ENCODE measurements at regions not wholly inside any gene's neighbourhood (a gene's known extent, or its start where the extent isn't known, plus 50 kb on each side); places are given as distances from the start of the nearest gene placed in this dataset.

DNA sequence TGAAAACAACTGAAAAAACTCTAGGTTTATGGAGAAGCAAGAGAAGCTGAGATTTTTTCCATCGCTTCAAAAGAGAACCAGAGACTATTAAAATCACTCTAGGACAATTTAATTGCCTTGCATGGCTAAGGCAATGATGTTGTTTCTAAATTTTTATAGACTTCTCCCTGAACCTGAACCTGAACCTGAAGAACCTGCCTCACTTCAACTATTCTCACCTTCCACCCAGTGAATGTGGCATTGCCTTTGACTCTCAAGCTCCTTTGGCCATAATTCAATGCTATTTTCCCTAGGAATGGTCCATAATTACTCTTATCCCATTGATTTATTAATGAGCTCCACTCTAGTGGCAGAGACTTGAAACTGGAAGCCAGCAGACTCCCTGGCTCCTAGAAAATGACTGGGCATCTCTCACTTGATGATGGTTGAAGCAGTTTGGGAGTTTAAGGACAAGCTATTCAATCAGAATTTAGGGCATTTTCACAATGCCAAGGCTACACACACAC lies 303.8 kb upstream of the UBE2E3 start:
- no peaks in the 10 kb centered on the region for H3K9me3 ChIP-seq
- Mint-ChIP-seq H3K4me1 (no peaks in the 10 kb centered on the region), H3K27ac (no peak overlapping the region), H3K4me3 (no peak overlapping the region), H3K36me3 (no peaks in the 10 kb centered on the region), H3K27me3 (peaks cover 14 to 19% of the 10 kb centered on the region in 2 donors), H3K9me3 (no peaks in the 10 kb centered on the region)
- H3K36me3 ChIP-seq (ENCODE audit: control insufficient read depth in 2 of 2, extremely low read depth in 1 of 2, insufficient read depth in 1 of 2, low read length in 1 of 2) = no peaks in the 10 kb centered on the region
- ATAC-seq (replicated peaks in 1 of 4) (no peak), DNase-seq (no peak)
- POLR2A ChIA-PET = interaction anchor here in 1 of 2 donors (0.7 kb wide), 1 partner anchor 18 kb away, joined by 4 read pairs; no protein-coding TSS in a partner anchor
- WGBS (ENCODE audit: insufficient coverage) = no CpG with 5 or more reads among the region's 1 CpG
- peaks cover 0 to 3% of the 10 kb centered on the region in 2 experiments for H3K27me3 ChIP-seq (replicated peaks in 1 of 2; ENCODE audit: control insufficient read depth in 2 of 2, extremely low read depth in 1 of 2, insufficient read depth in 2 of 2, low read length in 1 of 2)
- H3K4me3 ChIP-seq (ENCODE audit: control insufficient read depth in 1 of 2, extremely low read depth in 1 of 2, low read length in 1 of 2) = no peak overlapping the region
- H3K4me1 ChIP-seq (ENCODE audit: control insufficient read depth in 1 of 2, extremely low read depth in 1 of 2, insufficient read depth in 2 of 2, low read length in 2 of 2) = no peaks in the 10 kb centered on the region
- H3K27ac ChIP-seq (ENCODE audit: low read length) = no peak overlapping the region
- CTCF ChIA-PET = no interaction called here

DNA sequence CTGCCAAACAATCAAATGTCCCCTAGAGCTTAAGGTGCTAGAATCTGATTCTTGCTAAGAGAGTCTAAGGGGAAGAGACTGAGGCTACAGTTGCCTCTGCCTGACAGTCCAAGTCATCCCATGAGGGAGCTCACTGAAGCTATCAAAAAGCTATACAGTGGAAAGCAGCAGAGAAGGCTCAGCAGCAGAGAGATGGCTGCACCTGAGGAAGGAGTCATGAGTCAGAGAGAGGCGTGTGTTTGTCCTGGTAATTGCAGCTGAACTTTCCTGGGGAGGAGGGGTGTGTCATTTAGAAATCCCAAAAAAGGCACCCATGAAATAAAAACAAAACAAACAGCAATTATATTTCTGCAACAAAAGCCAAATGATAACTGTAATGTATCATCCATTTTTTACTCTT lies 305.2 kb upstream of the UBE2E3 start:
- ATAC-seq (replicated peaks in 1 of 4) (no peak), DNase-seq (no peak)
- Mint-ChIP-seq H3K36me3 (no peaks in the 10 kb centered on the region), H3K4me3 (no peak overlapping the region), H3K9me3 (no peaks in the 10 kb centered on the region), H3K4me1 (no peaks in the 10 kb centered on the region), H3K27me3 (peaks cover 14 to 16% of the 10 kb centered on the region in 2 donors), H3K27ac (no peak overlapping the region)
- ChIA-PET CTCF (no interaction called here), POLR2A (no interaction called here)
- no peaks in the 10 kb centered on the region for H3K36me3 ChIP-seq (ENCODE audit: control insufficient read depth in 2 of 2, extremely low read depth in 1 of 2, insufficient read depth in 1 of 2, low read length in 1 of 2)
- H3K4me3 ChIP-seq (ENCODE audit: control insufficient read depth in 1 of 2, extremely low read depth in 1 of 2, low read length in 1 of 2) = no peak overlapping the region
- WGBS (ENCODE audit: insufficient coverage) = no CpG with 5 or more reads among the region's 1 CpG
- H3K4me1 ChIP-seq (ENCODE audit: control insufficient read depth in 1 of 2, extremely low read depth in 1 of 2, insufficient read depth in 2 of 2, low read length in 2 of 2) = no peaks in the 10 kb centered on the region
- H3K27me3 ChIP-seq (replicated peaks in 1 of 2; ENCODE audit: control insufficient read depth in 2 of 2, extremely low read depth in 1 of 2, insufficient read depth in 2 of 2, low read length in 1 of 2) = peaks cover 0 to 3% of the 10 kb centered on the region in 2 experiments
- H3K27ac ChIP-seq (ENCODE audit: low read length) = no peak overlapping the region
- no peaks in the 10 kb centered on the region for H3K9me3 ChIP-seq

DNA sequence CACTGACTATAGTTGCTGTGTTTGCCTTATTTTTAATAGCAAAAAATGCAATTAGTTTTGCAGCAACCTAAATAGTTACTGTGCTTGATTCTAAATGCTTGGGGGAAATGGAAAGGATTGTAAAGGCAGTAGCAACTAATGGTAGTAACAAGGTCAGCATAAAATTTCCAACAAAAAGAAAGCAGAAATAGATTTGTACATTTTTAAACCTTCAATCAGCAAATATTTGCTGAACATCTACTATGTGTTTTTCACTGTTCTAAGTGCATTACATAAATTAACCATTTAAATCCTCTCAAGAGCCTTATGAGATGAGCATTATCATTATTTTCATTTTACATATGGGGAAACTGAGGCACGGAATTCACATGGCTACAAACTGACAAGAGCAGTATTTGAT lies 308.0 kb upstream of the UBE2E3 start:
- DNase-seq = no peak
- no peak overlapping the region for H3K27ac ChIP-seq (ENCODE audit: low read length)
- no peak for ATAC-seq (replicated peaks in 1 of 4)
- H3K9me3 Mint-ChIP-seq = no peaks in the 10 kb centered on the region
- no peaks in the 10 kb centered on the region for H3K4me1 ChIP-seq (ENCODE audit: control insufficient read depth in 1 of 2, extremely low read depth in 1 of 2, insufficient read depth in 2 of 2, low read length in 2 of 2)
- H3K36me3 Mint-ChIP-seq = no peaks in the 10 kb centered on the region
- H3K4me1 Mint-ChIP-seq = no peaks in the 10 kb centered on the region
- peaks cover 7 to 9% of the 10 kb centered on the region in 2 donors for H3K27me3 Mint-ChIP-seq
- H3K4me3 Mint-ChIP-seq = no peak overlapping the region
- no peaks in the 10 kb centered on the region for H3K36me3 ChIP-seq (ENCODE audit: control insufficient read depth in 2 of 2, extremely low read depth in 1 of 2, insufficient read depth in 1 of 2, low read length in 1 of 2)
- no peak overlapping the region for H3K4me3 ChIP-seq (ENCODE audit: control insufficient read depth in 1 of 2, extremely low read depth in 1 of 2, low read length in 1 of 2)
- CTCF ChIA-PET = no interaction called here
- H3K27me3 ChIP-seq (replicated peaks in 1 of 2; ENCODE audit: control insufficient read depth in 2 of 2, extremely low read depth in 1 of 2, insufficient read depth in 2 of 2, low read length in 1 of 2) = no peaks in the 10 kb centered on the region
- no peaks in the 10 kb centered on the region for H3K9me3 ChIP-seq
- POLR2A ChIA-PET = no interaction called here
- H3K27ac Mint-ChIP-seq = no peak overlapping the region
- WGBS (ENCODE audit: insufficient coverage) = no CpG with 5 or more reads among the region's 1 CpG

DNA sequence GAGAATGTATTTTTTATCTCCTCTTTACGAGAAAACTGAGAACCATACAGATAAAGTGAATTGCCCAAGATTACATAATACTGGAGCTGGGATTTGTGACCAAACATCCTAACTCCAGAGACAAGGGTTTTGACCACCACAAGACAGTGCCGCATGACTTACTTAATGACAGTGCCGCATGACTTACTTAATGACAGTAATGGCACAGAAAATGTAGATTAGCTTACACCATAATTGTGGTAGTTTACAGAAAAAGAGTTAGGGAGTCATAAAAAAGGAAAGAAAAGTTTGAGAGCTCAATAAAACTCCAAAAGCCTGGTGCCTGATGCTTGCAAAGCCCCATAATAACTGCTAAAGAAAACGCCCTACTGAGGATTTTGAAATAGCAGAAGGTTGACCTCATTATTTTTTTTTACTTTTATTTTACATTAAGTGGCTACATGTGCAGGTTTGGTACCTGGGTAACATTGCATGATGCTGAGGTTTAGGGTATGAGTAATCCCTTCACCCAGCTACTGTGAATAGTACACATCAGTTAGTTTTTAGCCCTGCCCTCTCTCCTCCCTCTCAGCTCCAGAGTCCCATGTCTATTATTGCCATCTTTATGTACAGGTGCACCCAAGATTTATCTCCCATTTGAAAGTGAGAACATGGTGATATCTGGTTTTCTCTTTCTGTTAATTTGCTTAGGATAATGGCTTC lies 310.0 kb upstream of the UBE2E3 start:
- ChIA-PET CTCF (no interaction called here), POLR2A (interaction anchor here in 1 of 2 donors (0.6 kb wide), 1 partner anchor 555 kb away, joined by 3 read pairs; no protein-coding TSS in a partner anchor)
- Histone ChIP-seq H3K27me3 (replicated peaks in 1 of 2; ENCODE audit: control insufficient read depth in 2 of 2, extremely low read depth in 1 of 2, insufficient read depth in 2 of 2, low read length in 1 of 2) (no peaks in the 10 kb centered on the region), H3K27ac (ENCODE audit: low read length) (no peak overlapping the region), H3K36me3 (ENCODE audit: control insufficient read depth in 2 of 2, extremely low read depth in 1 of 2, insufficient read depth in 1 of 2, low read length in 1 of 2) (no peaks in the 10 kb centered on the region), H3K4me3 (ENCODE audit: control insufficient read depth in 1 of 2, extremely low read depth in 1 of 2, low read length in 1 of 2) (no peak overlapping the region), H3K4me1 (ENCODE audit: control insufficient read depth in 1 of 2, extremely low read depth in 1 of 2, insufficient read depth in 2 of 2, low read length in 2 of 2) (no peaks in the 10 kb centered on the region), H3K9me3 (no peaks in the 10 kb centered on the region)
- no peak overlapping the region for H3K27ac Mint-ChIP-seq
- ATAC-seq (replicated peaks in 1 of 4) (no peak), DNase-seq (no peak)
- H3K4me3 Mint-ChIP-seq = no peak overlapping the region
- peaks cover 6 to 8% of the 10 kb centered on the region in 2 donors for H3K27me3 Mint-ChIP-seq
- no peaks in the 10 kb centered on the region for H3K9me3 Mint-ChIP-seq
- no CpG with 5 or more reads among the region's 4 CpGs for WGBS (ENCODE audit: insufficient coverage)
- no peaks in the 10 kb centered on the region for H3K4me1 Mint-ChIP-seq
- no peaks in the 10 kb centered on the region for H3K36me3 Mint-ChIP-seq

DNA sequence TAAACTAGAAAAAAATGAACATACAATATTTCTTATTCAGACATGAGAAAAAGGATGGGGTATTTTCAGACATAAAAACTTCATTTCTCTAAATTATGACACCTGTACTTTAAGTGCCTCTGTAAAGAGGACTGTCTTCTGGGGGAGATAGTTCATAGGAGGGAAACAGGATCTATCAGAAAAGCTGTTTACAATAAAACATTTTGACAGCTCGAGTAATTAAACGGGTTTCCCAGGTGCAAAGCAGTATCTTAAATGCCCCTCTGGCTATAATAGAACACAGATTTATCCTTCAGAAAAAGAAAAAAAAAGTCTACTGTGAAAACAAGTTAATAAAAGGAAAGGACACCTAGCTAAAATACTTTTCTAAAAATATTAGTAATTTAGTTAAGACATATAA lies 311.4 kb upstream of the UBE2E3 start:
- WGBS (ENCODE audit: insufficient coverage) = no CpG with 5 or more reads among the region's 2 CpGs
- Histone ChIP-seq H3K27ac (ENCODE audit: low read length) (no peak overlapping the region), H3K36me3 (ENCODE audit: control insufficient read depth in 2 of 2, extremely low read depth in 1 of 2, insufficient read depth in 1 of 2, low read length in 1 of 2) (no peaks in the 10 kb centered on the region), H3K4me3 (ENCODE audit: control insufficient read depth in 1 of 2, extremely low read depth in 1 of 2, low read length in 1 of 2) (no peak overlapping the region), H3K4me1 (ENCODE audit: control insufficient read depth in 1 of 2, extremely low read depth in 1 of 2, insufficient read depth in 2 of 2, low read length in 2 of 2) (no peaks in the 10 kb centered on the region), H3K9me3 (no peaks in the 10 kb centered on the region), H3K27me3 (replicated peaks in 1 of 2; ENCODE audit: control insufficient read depth in 2 of 2, extremely low read depth in 1 of 2, insufficient read depth in 2 of 2, low read length in 1 of 2) (no peaks in the 10 kb centered on the region)
- no peaks in the 10 kb centered on the region for H3K4me1 Mint-ChIP-seq
- POLR2A ChIA-PET = no interaction called here
- ATAC-seq (replicated peaks in 1 of 4) (no peak), DNase-seq (no peak)
- H3K36me3 Mint-ChIP-seq = no peaks in the 10 kb centered on the region
- no peak overlapping the region for H3K27ac Mint-ChIP-seq
- H3K9me3 Mint-ChIP-seq = no peaks in the 10 kb centered on the region
- peaks cover 5 to 6% of the 10 kb centered on the region in 2 donors for H3K27me3 Mint-ChIP-seq
- no peak overlapping the region for H3K4me3 Mint-ChIP-seq
- CTCF ChIA-PET = no interaction called here

DNA sequence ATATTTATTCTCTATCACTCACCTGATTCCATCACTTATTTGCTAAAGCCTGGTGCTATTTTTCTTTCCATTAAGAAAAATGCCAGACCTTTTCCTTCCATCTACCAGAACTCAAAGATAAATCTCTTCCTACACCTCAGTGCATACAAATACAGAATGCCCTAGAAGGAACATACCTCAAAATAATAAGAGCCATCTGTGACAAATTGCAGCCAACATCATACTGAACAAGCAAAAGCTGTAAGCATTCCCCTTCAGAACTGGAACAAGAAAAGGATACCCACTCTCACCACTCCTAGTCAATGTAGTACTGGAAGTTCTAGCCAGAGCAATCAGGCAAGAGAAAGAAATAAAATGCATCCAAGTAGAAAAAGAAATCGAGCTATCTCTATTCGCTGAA lies 315.9 kb upstream of the UBE2E3 start:
- Histone ChIP-seq H3K4me1 (ENCODE audit: control insufficient read depth in 1 of 2, extremely low read depth in 1 of 2, insufficient read depth in 2 of 2, low read length in 2 of 2) (no peaks in the 10 kb centered on the region), H3K36me3 (ENCODE audit: control insufficient read depth in 2 of 2, extremely low read depth in 1 of 2, insufficient read depth in 1 of 2, low read length in 1 of 2) (no peaks in the 10 kb centered on the region), H3K9me3 (no peaks in the 10 kb centered on the region), H3K4me3 (ENCODE audit: control insufficient read depth in 1 of 2, extremely low read depth in 1 of 2, low read length in 1 of 2) (no peak overlapping the region), H3K27me3 (replicated peaks in 1 of 2; ENCODE audit: control insufficient read depth in 2 of 2, extremely low read depth in 1 of 2, insufficient read depth in 2 of 2, low read length in 1 of 2) (no peaks in the 10 kb centered on the region), H3K27ac (ENCODE audit: low read length) (no peak overlapping the region)
- no peak overlapping the region for H3K27ac Mint-ChIP-seq
- H3K27me3 Mint-ChIP-seq = peaks cover 8% of the 10 kb centered on the region in 2 donors
- peaks cover 0 to 3% (median 0%) of the 10 kb centered on the region in 3 donors for H3K4me1 Mint-ChIP-seq
- POLR2A ChIA-PET = no interaction called here
- H3K36me3 Mint-ChIP-seq = no peaks in the 10 kb centered on the region
- H3K9me3 Mint-ChIP-seq = no peaks in the 10 kb centered on the region
- ATAC-seq (replicated peaks in 1 of 4) = no peak
- no CpG with 5 or more reads among the region's 2 CpGs for WGBS (ENCODE audit: insufficient coverage)
- H3K4me3 Mint-ChIP-seq = no peak overlapping the region
- CTCF ChIA-PET = no interaction called here
- no peak for DNase-seq
